NCI-H1436 (cell line): ENCODE measurements at regions not wholly inside any gene's neighbourhood (a gene's known extent, or its start where the extent isn't known, plus 50 kb on each side); places are given as distances from the start of the nearest gene placed in this dataset.

Experiments used
- DNase-seq: peaks from one replicate; lab custom pipeline; 2025; lab: John Stamatoyannopoulos, UW

DNA sequence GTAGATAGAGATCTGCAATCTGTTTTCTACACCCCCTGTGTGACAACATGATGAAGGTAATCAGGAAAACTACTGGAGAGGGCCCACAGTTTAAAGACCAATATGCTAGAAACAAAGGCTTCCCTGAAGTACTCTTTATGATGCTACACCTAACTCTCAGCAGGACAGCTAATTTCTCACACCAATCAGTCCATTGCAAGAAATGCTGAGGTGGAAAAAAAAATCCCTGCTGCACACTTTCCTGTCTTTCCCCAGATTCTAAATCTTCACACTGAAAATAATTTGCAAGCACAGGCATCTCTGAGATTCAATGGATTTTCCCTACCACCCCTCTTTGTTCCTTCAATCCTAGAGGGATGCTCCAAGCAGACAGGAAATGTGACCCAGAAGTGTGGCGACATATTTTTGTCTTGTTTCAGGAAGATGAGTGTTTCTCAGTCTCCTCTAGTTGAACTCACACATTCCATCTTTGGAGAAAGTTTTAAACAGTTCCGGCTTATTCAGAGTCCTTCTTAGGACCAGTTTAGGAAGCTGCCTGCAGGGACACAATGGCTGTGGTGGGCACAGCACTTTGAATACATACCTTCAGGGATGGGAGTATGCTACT, 671.6 kb downstream of the DIAPH3 start:
- DNase-seq, result no peak

- no peak for DNase-seq
These were observed 670.2 kb downstream of the DIAPH3 start for GRCh38 chr13:59493436-59493965.

DNA sequence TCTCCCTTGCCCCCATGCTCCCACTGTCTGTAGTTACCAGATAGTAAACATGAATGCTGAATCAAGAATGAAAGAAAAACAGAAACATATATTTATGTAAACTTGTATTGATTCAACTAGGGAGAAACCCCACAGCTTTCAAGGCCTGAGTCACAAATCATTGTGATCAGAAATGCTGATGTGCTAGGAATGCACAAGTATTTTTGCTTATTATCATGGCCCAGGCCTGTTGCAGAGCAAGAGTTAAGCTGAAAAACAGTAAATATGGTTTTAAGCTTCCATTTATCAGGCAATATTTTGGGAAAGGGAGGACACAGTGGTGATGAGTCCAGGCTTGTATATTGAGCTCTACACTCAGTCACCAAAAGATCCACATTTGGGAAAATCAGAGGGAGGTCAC, 669.6 kb downstream of the DIAPH3 start:
- no peak for DNase-seq

GRCh38 chr13:59494560-59494970, 669.2 kb downstream of the DIAPH3 start:
- DNase-seq, result no peak

GRCh38 chr13:59495299-59495698, 668.4 kb downstream of the DIAPH3 start:
- DNase-seq, result no peak

DNA sequence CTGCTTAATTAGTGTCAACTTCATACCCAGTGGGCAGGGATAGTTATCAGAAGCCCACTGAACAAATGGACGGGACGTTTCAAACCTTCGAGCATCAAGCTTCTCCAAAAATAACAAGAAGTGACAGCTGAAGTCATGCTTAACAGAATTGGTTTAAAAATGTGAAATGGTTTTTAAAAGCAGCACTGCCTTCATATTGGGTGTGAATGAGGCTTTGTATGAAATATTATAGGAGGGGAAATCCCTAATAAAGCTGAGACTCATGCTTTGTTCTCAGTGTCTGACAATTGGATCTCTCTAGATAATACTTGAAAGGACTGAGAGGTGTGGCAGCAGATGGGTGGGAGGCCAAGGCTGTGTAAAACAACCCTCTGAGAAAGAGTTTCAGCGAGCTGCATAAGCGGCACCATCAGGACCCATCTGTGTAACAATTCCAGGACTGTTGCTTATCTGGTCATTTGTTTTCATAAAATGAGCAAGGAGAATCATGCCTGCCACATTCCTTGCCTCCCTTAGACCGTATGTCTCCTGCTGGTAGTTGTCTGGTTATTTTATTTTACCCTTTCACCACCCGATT, 667.7 kb downstream of the DIAPH3 start:
- DNase-seq, result no peak

- DNase-seq, result no peak
These were observed 666.0 kb downstream of the DIAPH3 start for GRCh38 chr13:59497621-59498247.

DNA sequence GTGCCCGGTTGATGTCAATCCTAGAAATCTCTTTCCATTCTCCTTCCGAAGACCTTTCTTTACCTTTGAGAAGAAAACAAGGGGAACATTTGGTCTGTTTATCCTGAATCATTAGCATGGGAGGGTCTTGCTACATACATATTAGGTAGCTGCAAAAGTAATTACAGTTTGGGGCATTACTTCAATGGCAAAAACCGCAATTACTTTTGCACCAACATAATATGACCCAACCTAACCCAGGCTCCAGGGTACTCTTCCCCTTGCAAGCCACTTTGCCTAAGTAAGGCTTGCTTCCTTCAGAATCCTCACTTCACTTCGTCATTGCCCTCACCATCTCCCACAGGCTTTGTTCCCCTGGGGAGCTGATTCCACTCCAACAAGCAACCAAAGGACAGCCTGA, 662.7 kb downstream of the DIAPH3 start:
- DNase-seq, result no peak

GRCh38 chr13:59504407-59504806, 659.3 kb downstream of the DIAPH3 start:
- no peak for DNase-seq

- no peak for DNase-seq
These were observed 653.3 kb downstream of the DIAPH3 start for GRCh38 chr13:59510386-59510785.

DNA sequence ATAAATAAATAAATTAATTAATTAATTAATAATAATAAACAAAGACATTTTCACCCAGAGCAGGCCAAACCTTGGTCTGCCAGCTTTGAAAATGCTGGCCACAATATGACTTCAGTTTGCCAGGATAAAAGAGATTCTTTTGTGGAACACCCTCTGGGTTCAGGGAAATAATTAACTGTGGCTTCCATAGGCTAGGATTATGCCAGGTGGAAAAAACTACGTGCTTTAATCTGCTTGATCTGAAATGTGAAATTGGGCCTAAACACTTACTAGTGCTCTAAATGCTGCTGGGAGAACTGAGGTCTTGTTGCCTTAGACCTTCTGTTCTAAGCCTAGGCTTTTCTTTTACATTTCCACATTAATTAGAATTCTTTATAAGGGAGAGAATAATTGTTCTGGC, 650.0 kb downstream of the DIAPH3 start:
- no peak for DNase-seq

DNA sequence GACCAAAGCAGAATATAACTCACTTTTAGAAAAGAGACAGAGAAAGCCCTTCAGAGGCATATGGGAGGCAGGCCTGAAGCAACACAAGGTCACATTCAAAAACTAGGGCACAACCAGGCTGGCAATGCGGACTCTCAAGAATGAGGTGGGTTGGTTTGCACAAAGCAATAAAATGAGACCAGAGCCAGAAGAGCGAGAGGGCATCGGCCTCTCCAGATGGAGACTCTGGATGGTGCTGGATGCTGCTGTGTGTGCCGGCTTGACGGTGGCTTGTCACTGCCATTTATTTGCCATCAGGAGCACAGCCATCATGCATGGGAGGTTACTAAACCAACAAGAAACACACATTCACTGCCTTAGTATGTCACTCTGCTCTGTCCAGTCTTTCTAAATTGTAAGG, 649.4 kb downstream of the DIAPH3 start:
- no peak for DNase-seq

DNA sequence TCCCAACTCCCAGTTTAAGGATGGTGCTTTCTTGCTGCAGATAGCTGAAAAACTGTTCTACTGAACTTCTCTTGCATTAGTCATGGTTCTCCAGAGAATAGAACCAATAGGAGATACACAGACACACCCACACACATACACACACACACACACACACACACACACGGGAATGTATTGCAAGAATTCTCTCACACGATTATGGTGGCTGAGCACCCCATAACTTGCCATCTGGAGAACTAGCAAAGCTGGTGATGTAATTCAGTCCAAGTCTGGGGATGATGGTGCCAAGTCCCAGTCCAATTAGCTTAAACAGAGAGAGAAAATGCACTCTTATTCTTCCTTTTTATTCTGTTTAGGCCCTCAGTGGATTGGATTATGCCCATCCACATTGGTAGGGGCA, 643.9 kb downstream of the DIAPH3 start:
- no peak for DNase-seq

DNA sequence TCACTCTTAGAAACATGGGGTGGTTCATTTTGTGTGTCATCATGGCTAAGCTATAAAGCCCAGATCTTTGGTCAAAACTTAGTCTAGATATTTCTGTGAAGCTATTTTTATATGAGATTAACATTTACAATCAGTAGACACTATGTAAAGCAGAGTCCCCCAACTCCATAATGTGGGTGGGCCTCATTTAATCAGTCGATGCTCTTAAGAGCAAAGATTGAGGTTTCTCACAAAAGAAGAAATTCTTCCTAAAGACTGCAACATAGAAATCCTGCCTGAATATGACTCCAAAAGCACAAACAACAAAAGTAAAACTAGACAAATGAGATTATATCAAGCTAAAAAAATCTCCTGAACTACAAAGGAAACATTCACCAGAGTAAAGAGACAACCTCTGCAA, 642.2 kb downstream of the DIAPH3 start:
- DNase-seq, result no peak

DNA sequence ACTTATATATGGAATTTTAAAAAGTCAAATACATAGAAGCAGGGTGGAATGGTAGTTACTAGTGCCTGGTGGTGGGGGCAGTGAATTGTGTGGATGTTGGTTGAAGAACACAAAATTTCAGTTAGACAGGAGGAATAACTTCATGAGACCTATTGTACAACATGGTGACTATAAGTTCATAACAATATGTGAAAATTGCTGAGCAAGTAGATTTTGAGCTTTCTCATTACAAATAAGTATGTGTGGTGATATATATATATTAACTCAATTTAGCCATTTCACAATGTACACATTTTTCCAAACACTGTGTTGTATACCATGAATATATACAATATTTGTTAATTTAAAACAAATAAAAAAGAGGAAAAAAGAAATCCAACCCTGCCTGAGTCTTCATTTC, 641.1 kb downstream of the DIAPH3 start:
- no peak for DNase-seq

- DNase-seq, result no peak
These were observed 636.2 kb downstream of the DIAPH3 start for GRCh38 chr13:59527500-59527899.

- no peak for DNase-seq
These were observed 632.1 kb downstream of the DIAPH3 start for GRCh38 chr13:59531571-59532091.

DNA sequence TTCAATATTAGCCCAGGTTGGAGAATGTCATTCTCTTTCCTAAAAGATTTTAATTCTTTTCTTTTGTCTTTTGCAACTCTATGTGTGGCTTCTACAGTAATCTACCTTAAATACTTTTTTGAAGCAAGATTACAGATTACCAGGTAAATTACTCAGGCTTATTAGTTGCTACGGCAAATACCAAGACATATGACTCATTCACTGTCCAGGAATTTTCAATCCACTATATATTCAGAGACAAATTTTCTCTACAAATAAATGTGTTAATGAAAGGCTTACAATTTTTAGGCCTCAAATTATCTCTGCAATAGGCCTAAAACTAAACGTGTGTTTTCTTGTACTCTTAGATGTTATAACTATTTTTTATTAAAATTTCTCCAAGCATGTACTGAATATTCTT, 631.3 kb downstream of the DIAPH3 start:
- no peak for DNase-seq

- no peak for DNase-seq
These were observed 629.9 kb downstream of the DIAPH3 start for GRCh38 chr13:59533561-59534555.

DNA sequence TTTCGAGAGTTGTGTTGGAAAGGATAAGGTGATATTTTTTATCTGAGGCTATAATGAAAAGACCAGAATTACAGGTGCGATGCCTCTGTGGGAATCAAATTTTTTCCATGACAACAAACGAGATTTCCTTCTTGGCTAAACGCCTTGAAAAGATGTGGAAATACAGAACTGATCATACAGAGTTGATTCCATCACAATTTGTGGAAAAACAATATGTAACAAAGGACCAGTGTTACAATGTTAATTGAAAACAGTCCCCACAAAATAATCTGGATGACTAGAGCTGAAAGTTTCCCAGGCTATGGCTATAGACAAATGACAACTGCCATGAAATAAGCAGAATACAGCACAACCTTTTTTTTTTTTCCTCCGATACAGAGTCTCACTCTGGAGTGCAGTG, 628.9 kb downstream of the DIAPH3 start:
- DNase-seq, result no peak

DNA sequence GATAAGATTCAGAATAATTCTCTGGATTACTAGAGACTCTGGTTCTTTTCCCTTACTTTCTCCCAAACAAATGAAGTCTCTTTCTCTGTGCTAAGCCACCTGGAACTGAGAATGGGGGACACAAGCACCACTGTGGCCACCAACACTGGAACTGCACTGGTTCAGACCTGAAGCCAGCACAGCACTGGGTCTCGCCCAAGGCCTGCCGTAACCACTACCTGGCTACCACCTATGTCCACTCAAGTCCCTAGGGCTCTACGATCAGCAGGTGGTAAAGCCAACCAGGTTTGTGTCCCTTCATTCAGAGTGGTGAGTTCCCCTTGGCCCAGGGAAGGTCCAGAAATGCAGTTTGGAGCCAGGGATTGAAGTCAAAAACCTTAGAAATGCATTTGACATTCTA, 626.2 kb downstream of the DIAPH3 start:
- no peak for DNase-seq

DNA sequence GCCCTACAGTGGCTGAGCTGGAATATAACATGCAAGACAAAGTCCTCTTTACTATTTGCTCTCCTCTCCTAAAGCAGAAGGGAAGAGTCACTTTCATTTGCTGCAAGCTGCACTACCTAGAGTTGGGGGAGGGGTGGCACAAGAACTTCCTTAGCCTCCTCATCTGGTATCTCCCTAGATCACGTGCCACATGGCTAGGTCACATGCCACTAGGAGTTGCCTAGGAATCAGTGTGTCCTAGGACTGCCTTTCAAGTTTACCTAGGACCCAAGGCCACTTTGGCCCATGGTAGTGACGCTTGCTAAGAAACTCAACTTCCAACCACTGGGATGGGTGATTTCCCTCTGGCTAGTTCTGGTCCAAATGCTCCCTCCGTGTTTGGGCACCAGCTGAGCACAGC, 625.2 kb downstream of the DIAPH3 start:
- no peak for DNase-seq
